ENCODE measurements at regions not wholly inside any gene's neighbourhood (a gene's known extent, or its start where the extent isn't known, plus 50 kb on each side); places are given as distances from the start of the nearest gene placed in this dataset.

DNA sequence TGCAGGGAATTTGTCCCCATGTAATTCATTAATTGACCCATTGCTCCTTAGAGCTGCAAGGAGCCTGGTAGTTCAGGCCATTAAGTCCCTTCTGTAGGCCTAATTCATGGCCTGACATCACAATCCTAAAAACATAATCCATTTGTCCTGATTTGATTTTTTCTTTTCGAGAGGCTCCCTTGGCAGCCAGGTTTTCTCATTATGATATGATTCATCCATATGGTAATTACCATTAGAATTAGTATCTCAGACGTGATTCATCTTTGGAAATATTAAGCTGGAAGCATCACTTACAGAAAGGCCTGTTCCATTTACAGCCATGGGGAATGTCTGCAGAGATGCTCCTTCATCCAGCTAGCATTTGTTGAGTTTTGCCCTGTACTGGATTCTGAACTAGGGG is 128.5 kb downstream of the PLCE1 start:
- TF ChIP-seq, protein P1, sequence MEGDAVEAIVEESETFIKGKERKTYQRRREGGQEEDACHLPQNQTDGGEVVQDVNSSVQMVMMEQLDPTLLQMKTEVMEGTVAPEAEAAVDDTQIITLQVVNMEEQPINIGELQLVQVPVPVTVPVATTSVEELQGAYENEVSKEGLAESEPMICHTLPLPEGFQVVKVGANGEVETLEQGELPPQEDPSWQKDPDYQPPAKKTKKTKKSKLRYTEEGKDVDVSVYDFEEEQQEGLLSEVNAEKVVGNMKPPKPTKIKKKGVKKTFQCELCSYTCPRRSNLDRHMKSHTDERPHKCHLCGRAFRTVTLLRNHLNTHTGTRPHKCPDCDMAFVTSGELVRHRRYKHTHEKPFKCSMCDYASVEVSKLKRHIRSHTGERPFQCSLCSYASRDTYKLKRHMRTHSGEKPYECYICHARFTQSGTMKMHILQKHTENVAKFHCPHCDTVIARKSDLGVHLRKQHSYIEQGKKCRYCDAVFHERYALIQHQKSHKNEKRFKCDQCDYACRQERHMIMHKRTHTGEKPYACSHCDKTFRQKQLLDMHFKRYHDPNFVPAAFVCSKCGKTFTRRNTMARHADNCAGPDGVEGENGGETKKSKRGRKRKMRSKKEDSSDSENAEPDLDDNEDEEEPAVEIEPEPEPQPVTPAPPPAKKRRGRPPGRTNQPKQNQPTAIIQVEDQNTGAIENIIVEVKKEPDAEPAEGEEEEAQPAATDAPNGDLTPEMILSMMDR (conservative IDR thresholded peaks at IDR 0.05; ENCODE audit: low read depth in 2 of 2), result no peak
- TF ChIP-seq POLR2AphosphoS5 (IDR thresholded peaks at IDR 0.05; ENCODE audit: low read depth) (no peak), CREB1 (CRISPR knock-in tag; IDR thresholded peaks at IDR 0.05; ENCODE audit: low read depth) (no peak), EZH2 (IDR thresholded peaks at IDR 0.05; ENCODE audit: low read depth, unreplicated experiment) (no peak)
- TF ChIP-seq, protein P2, sequence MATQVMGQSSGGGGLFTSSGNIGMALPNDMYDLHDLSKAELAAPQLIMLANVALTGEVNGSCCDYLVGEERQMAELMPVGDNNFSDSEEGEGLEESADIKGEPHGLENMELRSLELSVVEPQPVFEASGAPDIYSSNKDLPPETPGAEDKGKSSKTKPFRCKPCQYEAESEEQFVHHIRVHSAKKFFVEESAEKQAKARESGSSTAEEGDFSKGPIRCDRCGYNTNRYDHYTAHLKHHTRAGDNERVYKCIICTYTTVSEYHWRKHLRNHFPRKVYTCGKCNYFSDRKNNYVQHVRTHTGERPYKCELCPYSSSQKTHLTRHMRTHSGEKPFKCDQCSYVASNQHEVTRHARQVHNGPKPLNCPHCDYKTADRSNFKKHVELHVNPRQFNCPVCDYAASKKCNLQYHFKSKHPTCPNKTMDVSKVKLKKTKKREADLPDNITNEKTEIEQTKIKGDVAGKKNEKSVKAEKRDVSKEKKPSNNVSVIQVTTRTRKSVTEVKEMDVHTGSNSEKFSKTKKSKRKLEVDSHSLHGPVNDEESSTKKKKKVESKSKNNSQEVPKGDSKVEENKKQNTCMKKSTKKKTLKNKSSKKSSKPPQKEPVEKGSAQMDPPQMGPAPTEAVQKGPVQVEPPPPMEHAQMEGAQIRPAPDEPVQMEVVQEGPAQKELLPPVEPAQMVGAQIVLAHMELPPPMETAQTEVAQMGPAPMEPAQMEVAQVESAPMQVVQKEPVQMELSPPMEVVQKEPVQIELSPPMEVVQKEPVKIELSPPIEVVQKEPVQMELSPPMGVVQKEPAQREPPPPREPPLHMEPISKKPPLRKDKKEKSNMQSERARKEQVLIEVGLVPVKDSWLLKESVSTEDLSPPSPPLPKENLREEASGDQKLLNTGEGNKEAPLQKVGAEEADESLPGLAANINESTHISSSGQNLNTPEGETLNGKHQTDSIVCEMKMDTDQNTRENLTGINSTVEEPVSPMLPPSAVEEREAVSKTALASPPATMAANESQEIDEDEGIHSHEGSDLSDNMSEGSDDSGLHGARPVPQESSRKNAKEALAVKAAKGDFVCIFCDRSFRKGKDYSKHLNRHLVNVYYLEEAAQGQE (IDR thresholded peaks at IDR 0.05; ENCODE audit: unreplicated experiment), result no peak

Measured in GM23338 (cell line).